M059J (cell line): ENCODE measurements at regions not wholly inside any gene's neighbourhood (a gene's known extent, or its start where the extent isn't known, plus 50 kb on each side); places are given as distances from the start of the nearest gene placed in this dataset.
A peak's percentile ranks its signal among the peaks of the same experiment; 100 is the strongest.
"Not testable (repeated sequence)": the region's sequence is repeated elsewhere in the genome, so short reads cannot be mapped to it uniquely, and the experiment has no call there.

Source experiments
- DNase-seq: peaks from one replicate; pipeline ENCODE4 v3.0.0-alpha.2; 2012; ENCODE audit warnings: low read depth

- DNase-seq = no peak
Measured at GRCh38 chr22:48629631-48630432, 1197.8 kb downstream of the BRD1 start.

- DNase-seq = no peak
Measured at GRCh38 chr22:48628891-48629543, 1198.7 kb downstream of the BRD1 start.

GRCh38 chr22:48627966-48628365, 1199.7 kb downstream of the BRD1 start:
- DNase-seq = no peak

GRCh38 chr22:48627203-48627602, 1200.5 kb downstream of the BRD1 start:
- DNase-seq = no peak

GRCh38 chr22:48624401-48624800, 1203.3 kb downstream of the BRD1 start:
- no peak for DNase-seq

GRCh38 chr22:48622891-48623545, 1204.7 kb downstream of the BRD1 start:
- no peak for DNase-seq

- DNase-seq = no peak
Measured at GRCh38 chr22:48621085-48621484, 1206.6 kb downstream of the BRD1 start.

- DNase-seq = not testable (repeated sequence)
Measured at GRCh38 chr22:48620460-48620859, 1207.2 kb downstream of the BRD1 start.

- DNase-seq = no peak
Measured at GRCh38 chr22:48619721-48620120, 1208.0 kb downstream of the BRD1 start.

GRCh38 chr22:48618326-48618725, 1209.3 kb downstream of the BRD1 start:
- no peak for DNase-seq

- no peak for DNase-seq
Measured at GRCh38 chr22:48616656-48617055, 1211.0 kb downstream of the BRD1 start.

- no peak for DNase-seq
Measured at GRCh38 chr22:48615171-48616008, 1212.3 kb downstream of the BRD1 start.

GRCh38 chr22:48613566-48614200, 1214.0 kb downstream of the BRD1 start:
- no peak for DNase-seq

GRCh38 chr22:48612077-48612995, 1215.3 kb downstream of the BRD1 start:
- DNase-seq = no peak

GRCh38 chr22:48609279-48609865, 1218.3 kb downstream of the BRD1 start:
- no peak for DNase-seq

GRCh38 chr22:48607901-48608662, 1219.6 kb downstream of the BRD1 start:
- peak; percentile 34 for DNase-seq

GRCh38 chr22:48606684-48607307, 1220.9 kb downstream of the BRD1 start:
- no peak for DNase-seq

GRCh38 chr22:48605856-48606481, 1221.7 kb downstream of the BRD1 start:
- DNase-seq = peak; percentile 6
